GM19025 (cell line): ENCODE measurements at regions not wholly inside any gene's neighbourhood (a gene's known extent, or its start where the extent isn't known, plus 50 kb on each side); places are given as distances from the start of the nearest gene placed in this dataset.

Source experiments
- ATAC-seq: cut with Tn5 transposase; IDR thresholded peaks from one replicate; pipeline ENCODE4 v1.9.1; 2021; ENCODE audit warnings: mild to moderate bottlenecking, low read depth, moderate library complexity; ENCODE audit not compliant: unreplicated experiment

- no peak for ATAC-seq
Observed at GRCh38 chr1:37308031-37308960, 166.1 kb upstream of the ZC3H12A start.

GRCh38 chr1:37309574-37309973, 164.8 kb upstream of the ZC3H12A start:
- ATAC-seq = no peak

- ATAC-seq = no peak
Observed at GRCh38 chr1:37310064-37310463, 164.3 kb upstream of the ZC3H12A start.

- no peak for ATAC-seq
Observed at GRCh38 chr1:37315371-37315846, 159.0 kb upstream of the ZC3H12A start.

- ATAC-seq = no peak
Observed at GRCh38 chr1:37317870-37318467, 156.4 kb upstream of the ZC3H12A start.

GRCh38 chr1:37318490-37318889, 155.9 kb upstream of the ZC3H12A start:
- no peak for ATAC-seq

- ATAC-seq = no peak
Observed at GRCh38 chr1:37319284-37319683, 155.1 kb upstream of the ZC3H12A start.

- no peak for ATAC-seq
Observed at GRCh38 chr1:37323486-37324377, 150.6 kb upstream of the ZC3H12A start.

GRCh38 chr1:37325010-37325409, 149.4 kb upstream of the ZC3H12A start:
- ATAC-seq = no peak

- no peak for ATAC-seq
Observed at GRCh38 chr1:37325509-37326437, 148.6 kb upstream of the ZC3H12A start.

- ATAC-seq = no peak
Observed at GRCh38 chr1:37332126-37332525, 142.3 kb upstream of the ZC3H12A start.

- no peak for ATAC-seq
Observed at GRCh38 chr1:37338658-37339057, 135.7 kb upstream of the ZC3H12A start.

GRCh38 chr1:37342736-37343135, 131.6 kb upstream of the ZC3H12A start:
- ATAC-seq = no peak

- ATAC-seq = no peak
Observed at GRCh38 chr1:37347104-37347649, 127.2 kb upstream of the ZC3H12A start.

GRCh38 chr1:37353871-37354270, 120.5 kb upstream of the ZC3H12A start:
- no peak for ATAC-seq

- no peak for ATAC-seq
Observed at GRCh38 chr1:37354876-37355650, 119.3 kb upstream of the ZC3H12A start.

GRCh38 chr1:37358992-37359391, 115.4 kb upstream of the ZC3H12A start:
- no peak for ATAC-seq

- no peak for ATAC-seq
Observed at GRCh38 chr1:37360011-37360410, 114.4 kb upstream of the ZC3H12A start.
